HCT116 (cell line): ENCODE measurements at regions not wholly inside any gene's neighbourhood (a gene's known extent, or its start where the extent isn't known, plus 50 kb on each side); places are given as distances from the start of the nearest gene placed in this dataset.

ENCODE experiments used
- ATAC-seq: fragments of 200-7000 bp; cut with Tn5 transposase; 2 replicates; pipeline ENCODE4 v1.9.1; 2020; ENCODE audit warnings: mild to moderate bottlenecking, moderate library complexity
- BruUV-seq: library from RNA; stranded (reverse); fragments of 400-500 nt; replicated peaks from 2 replicates; lab custom pipeline; 2021; lab: Mats Ljungman, UMichigan
- CTCF ChIA-PET: fragments of 300-600 bp; sonication (Branson Sonifier 250); formaldehyde crosslinking; loops from one replicate; lab custom pipeline; 2021; ENCODE audit warnings: antibody characterized with exemption; lab: Charles Lee
- POLR2A ChIA-PET: fragments of 300-600, 350-600 bp; sonication (Branson Sonifier 250); formaldehyde crosslinking; loops from one replicate; lab custom pipeline; 2021; ENCODE audit warnings: antibody characterized with exemption; lab: Charles Lee
- RAD21 ChIA-PET, 2 experiments: fragments of 300-600 bp; sonication (Branson Sonifier 250); formaldehyde crosslinking; loops; one replicate each; lab custom pipeline; 2023; ENCODE audit warnings: low total read pairs in 2 of 2; ENCODE audit not compliant: uncharacterized antibody in 2 of 2, unreplicated experiment in 2 of 2, low non-redundant PET in 1 of 2; lab: Charles Lee
- DNase-seq: peaks from one replicate; pipeline ENCODE4 v3.0.0-alpha.2; 2010; ENCODE audit warnings: low read depth, low spot score
- H2AFZ ChIP-seq: fragments of 200-600 bp; shearing (Covaris generic), sonication (generic); 2 replicates; pipeline ENCODE4 v1.6.1; 2017; ENCODE audit warnings: low read depth, mixed run types, mixed read lengths, antibody characterized with exemption, low read length; ENCODE audit not compliant: poor library complexity, severe bottlenecking
- H3K27ac ChIP-seq: 2 replicates; pipeline ENCODE4 v1.5.1; 2012; ENCODE audit warnings: low read depth, low read length
- H3K27me3 ChIP-seq: fragments of 200-600 bp; sonication (generic); 2 replicates; pipeline ENCODE4 v1.6.1; 2016; ENCODE audit warnings: mixed run types, low read length, mixed read lengths; ENCODE audit not compliant: insufficient read depth
- H3K36me3 ChIP-seq, 2 experiments: fragments of 200-500 bp in 1 of 2; fragments of 200-600 bp in 1 of 2; sonication (Bioruptor generic) in 1 of 2; sonication (generic) in 1 of 2; 2 replicates each; pipeline versions ENCODE4 v1.5.1 to v1.6.1; 2014 to 2016; ENCODE audit warnings: low read length in 2 of 2, inconsistent platforms in 1 of 2, mixed read lengths in 1 of 2, mixed run types in 1 of 2; ENCODE audit not compliant: insufficient read depth in 2 of 2, control insufficient read depth in 1 of 2
- H3K4me1 ChIP-seq, 2 experiments: fragments of 200-600 bp in 1 of 2; sonication (generic) in 1 of 2; 2 replicates each; pipeline versions ENCODE4 v1.5.1 to v1.6.1; 2012 to 2017; ENCODE audit warnings: low read length in 2 of 2, inconsistent platforms in 1 of 2, mild to moderate bottlenecking in 1 of 2, mixed read lengths in 1 of 2, mixed run types in 1 of 2, moderate library complexity in 1 of 2; ENCODE audit not compliant: insufficient read depth in 2 of 2, control insufficient read depth in 1 of 2
- H3K4me2 ChIP-seq: fragments of 200-600 bp; sonication (generic); 2 replicates; pipeline ENCODE4 v1.6.1; 2017; ENCODE audit warnings: mixed run types, low read length, mixed read lengths
- H3K4me3 ChIP-seq, 2 experiments: fragments of 200-600 bp in 1 of 2; sonication (generic) in 1 of 2; replicated peaks in 1 of 2; 2 replicates each; pipeline ENCODE4 v1.5.1; 2011 to 2016; ENCODE audit warnings: low read length in 2 of 2, control low read depth in 1 of 2, low read depth in 1 of 2, mild to moderate bottlenecking in 1 of 2, mixed read lengths in 1 of 2, mixed run types in 1 of 2
- H3K79me2 ChIP-seq: fragments of 200-600 bp; sonication (generic); 2 replicates; pipeline ENCODE4 v1.6.1; 2017; ENCODE audit warnings: mild to moderate bottlenecking, mixed run types, low read length, moderate library complexity, mixed read lengths; ENCODE audit not compliant: insufficient read depth
- H3K9ac ChIP-seq: fragments of 200-600 bp; sonication (generic); 2 replicates; pipeline ENCODE4 v1.6.1; 2016; ENCODE audit warnings: low read length, mixed read lengths
- H3K9me2 ChIP-seq: fragments of 200-600 bp; sonication (generic), shearing (Covaris generic); 2 replicates; pipeline ENCODE4 v1.6.1; 2017; ENCODE audit warnings: mixed run types, mild to moderate bottlenecking, moderate library complexity; ENCODE audit not compliant: insufficient read depth
- H3K9me3 ChIP-seq, 2 experiments: fragments of 200-500 bp in 1 of 2; fragments of 200-600 bp in 1 of 2; sonication (Bioruptor generic) in 1 of 2; sonication (generic) in 1 of 2; 2 replicates each; pipeline ENCODE4 v1.6.1; 2014 to 2017; ENCODE audit warnings: low read length in 2 of 2, mixed read lengths in 2 of 2, inconsistent platforms in 1 of 2, low read depth in 1 of 2, mild to moderate bottlenecking in 1 of 2, mixed run types in 1 of 2, moderate library complexity in 1 of 2; ENCODE audit not compliant: control insufficient read depth in 1 of 2, insufficient read depth in 1 of 2
- H4K20me1 ChIP-seq: fragments of 200-600 bp; sonication (generic), shearing (Covaris generic); 2 replicates; pipeline ENCODE4 v1.6.1; 2017; ENCODE audit warnings: mixed run types, mild to moderate bottlenecking, moderate library complexity; ENCODE audit not compliant: insufficient read depth
- ATF3 ChIP-seq: IDR thresholded peaks from 2 replicates; pipeline ENCODE4 v1.6.1; 2012
- CBX3 ChIP-seq: IDR thresholded peaks from 2 replicates; pipeline ENCODE4 v1.6.1; 2012; ENCODE audit warnings: low read depth
- CEBPB ChIP-seq: IDR thresholded peaks from 2 replicates; pipeline ENCODE4 v1.6.1; 2012; ENCODE audit warnings: low read depth
- CTCF ChIP-seq, 3 experiments: fragments of 200-600 bp in 1 of 3; sonication (generic) in 1 of 3; IDR thresholded peaks in 2 of 3; conservative IDR thresholded peaks in 1 of 3; 2 replicates each; pipeline ENCODE4 v1.5.1; 2012 to 2017; ENCODE audit warnings: low read depth in 2 of 3, low read length in 2 of 3, antibody characterized with exemption in 1 of 3, borderline replicate concordance in 1 of 3, control low read depth in 1 of 3, mild to moderate bottlenecking in 1 of 3, mixed read lengths in 1 of 3, mixed run types in 1 of 3, moderate library complexity in 1 of 3; ENCODE audit not compliant: insufficient read depth in 1 of 3
- EGR1 ChIP-seq: IDR thresholded peaks from 2 replicates; pipeline ENCODE4 v1.6.1; 2012; ENCODE audit warnings: low read depth
- ELF1 ChIP-seq: IDR thresholded peaks from 2 replicates; pipeline ENCODE4 v1.6.1; 2012; ENCODE audit warnings: low read depth, borderline replicate concordance
- EZH2phosphoT487 ChIP-seq: fragments of 200-600 bp; IDR thresholded peaks from 2 replicates; pipeline ENCODE4 v1.6.1; 2018; ENCODE audit warnings: antibody characterized with exemption, borderline replicate concordance
- FOSL1 ChIP-seq: IDR thresholded peaks from 2 replicates; pipeline ENCODE4 v1.6.1; 2012; ENCODE audit warnings: low read depth
- JUND ChIP-seq: IDR thresholded peaks from 2 replicates; pipeline ENCODE4 v1.6.1; 2012
- MAX ChIP-seq: IDR thresholded peaks from 2 replicates; pipeline ENCODE4 v1.6.1; 2012
- POLR2A ChIP-seq: IDR thresholded peaks from 2 replicates; pipeline ENCODE4 v1.7.0; 2011; ENCODE audit warnings: borderline replicate concordance; ENCODE audit not compliant: insufficient read depth, insufficient read length; ENCODE audit errors: extremely low read depth
- POLR2AphosphoS5 ChIP-seq: IDR thresholded peaks from 2 replicates; pipeline ENCODE4 v1.6.1; 2011; ENCODE audit warnings: mild to moderate bottlenecking, low read depth, low read length, moderate library complexity
- RAD21 ChIP-seq: IDR thresholded peaks from 2 replicates; pipeline ENCODE4 v1.6.1; 2012; ENCODE audit warnings: low read depth, mild to moderate bottlenecking
- REST ChIP-seq: IDR thresholded peaks from 2 replicates; pipeline ENCODE4 v1.6.1; 2012; ENCODE audit warnings: low read depth
- SIN3A ChIP-seq: IDR thresholded peaks from 2 replicates; pipeline ENCODE4 v1.6.1; 2012; ENCODE audit warnings: low read depth
- SRF ChIP-seq: IDR thresholded peaks from 2 replicates; pipeline ENCODE4 v1.6.1; 2012; ENCODE audit warnings: low read depth
- TCF7L2 ChIP-seq: IDR thresholded peaks from 2 replicates; pipeline ENCODE4 v1.7.0; 2011; ENCODE audit warnings: borderline replicate concordance, inconsistent platforms; ENCODE audit not compliant: insufficient read depth, insufficient read length; ENCODE audit errors: extremely low read depth
- YY1 ChIP-seq: IDR thresholded peaks from 2 replicates; pipeline ENCODE4 v1.6.1; 2011; ENCODE audit warnings: low read length, low read depth, moderate library complexity, mild to moderate bottlenecking; ENCODE audit not compliant: insufficient replicate concordance; ENCODE audit errors: extremely low read depth
- ZBTB33 ChIP-seq: IDR thresholded peaks from 2 replicates; pipeline ENCODE4 v1.6.1; 2011; ENCODE audit warnings: mild to moderate bottlenecking, low read length, moderate library complexity; ENCODE audit not compliant: insufficient replicate concordance; ENCODE audit errors: extremely low read depth
- ZNF274 ChIP-seq: fragments of 200-500 bp; sonication (Bioruptor generic); IDR thresholded peaks from 2 replicates; pipeline ENCODE4 v1.6.1; 2014; ENCODE audit warnings: mild to moderate bottlenecking, low read depth, low read length, inconsistent platforms
- intact Hi-C: fragments of 100-400 bp; cut with micrococcal nuclease; formaldehyde crosslinking; loops from 2 replicates; pipeline ENCODE4 v1.10.0; 2022

GRCh38 chr7:153044981-153045380 lies 285.4 kb downstream of the ACTR3B start:
- H3K4me2 ChIP-seq: no peak overlapping the region
- peaks cover 9% of the 10 kb centered on the region; the same call in 1 of the 2 replicates for H3K27me3 ChIP-seq
- H3K9me2 ChIP-seq: no peaks in the 10 kb centered on the region
- no peaks in the 10 kb centered on the region for H3K79me2 ChIP-seq
- H3K27ac ChIP-seq: no peak overlapping the region
- CTCF ChIA-PET: no interaction called here
- H3K4me1 ChIP-seq: no peaks in the 10 kb centered on the region
- H4K20me1 ChIP-seq: no peaks in the 10 kb centered on the region
- POLR2A ChIA-PET: no interaction called here
- H2AFZ ChIP-seq: no peak overlapping the region
- H3K9ac ChIP-seq: no peak overlapping the region
- no TSS peak for BruUV-seq
- ATAC-seq: no peak
- RAD21 ChIA-PET: no interaction called here
- TF ChIP-seq POLR2A: no peak
- TF ChIP-seq EGR1: no peak
- TF ChIP-seq CTCF (IDR thresholded peaks at IDR 0.05 in 2 of 3, conservative IDR thresholded peaks at IDR 0.05 in 1 of 3; ENCODE audit: borderline replicate concordance in 1 of 3, insufficient read depth in 1 of 3, low read depth in 2 of 3, low read length in 2 of 3): no peak
- no peak for TF ChIP-seq RAD21
- TF ChIP-seq CBX3: no peak
- TF ChIP-seq FOSL1: no peak
- TF ChIP-seq EZH2phosphoT487: no peak
- TF ChIP-seq ELF1: no peak
- no peak for TF ChIP-seq MAX
- no peak for TF ChIP-seq REST
- TF ChIP-seq ATF3: no peak
- no peak for TF ChIP-seq ZBTB33
- TF ChIP-seq POLR2AphosphoS5: no peak
- TF ChIP-seq CEBPB: no peak
- no peak for TF ChIP-seq JUND
- no peak for TF ChIP-seq SRF
- no peak for TF ChIP-seq TCF7L2
- no peak for TF ChIP-seq YY1
- TF ChIP-seq SIN3A: no peak
- TF ChIP-seq ZNF274: no peak
- DNase-seq: no peak
- H3K9me3 ChIP-seq: no peaks in the 10 kb centered on the region
- H3K4me3 ChIP-seq: no peak overlapping the region
- H3K36me3 ChIP-seq: no peaks in the 10 kb centered on the region
- intact Hi-C loops: no loop called here
